Mucosa of stomach (tissue), 1 donor: ENCODE measurements at regions not wholly inside any gene's neighbourhood (a gene's known extent, or its start where the extent isn't known, plus 50 kb on each side); places are given as distances from the start of the nearest gene placed in this dataset.

Experiments
- H3K27me3 ChIP-seq: one replicate; pipeline ENCODE4 v1.7.0; 2013; ENCODE audit warnings: mild to moderate bottlenecking, low read length; ENCODE audit not compliant: control insufficient read depth, insufficient read depth
- H3K36me3 ChIP-seq: one replicate; pipeline ENCODE4 v1.7.0; 2013; ENCODE audit warnings: low read length; ENCODE audit not compliant: control insufficient read depth, insufficient read depth
- H3K4me1 ChIP-seq: one replicate; pipeline ENCODE4 v1.7.0; 2013; ENCODE audit warnings: mild to moderate bottlenecking, low read length; ENCODE audit not compliant: control insufficient read depth, insufficient read depth
- H3K4me3 ChIP-seq: one replicate; pipeline ENCODE4 v1.7.0; 2013; ENCODE audit warnings: low read length
- H3K9ac ChIP-seq: one replicate; pipeline ENCODE4 v1.7.0; 2013; ENCODE audit warnings: mild to moderate bottlenecking, low read length, moderate library complexity
- H3K9me3 ChIP-seq: one replicate; pipeline ENCODE4 v1.7.0; 2013; ENCODE audit warnings: mild to moderate bottlenecking, low read length, moderate library complexity; ENCODE audit not compliant: control insufficient read depth
- donor health status: Pancreatic carcinoma.

- Histone ChIP-seq H3K36me3 (no peaks in the 10 kb centered on the region), H3K4me3 (no peak overlapping the region), H3K9me3 (no peaks in the 10 kb centered on the region), H3K9ac (no peak overlapping the region), H3K4me1 (no peaks in the 10 kb centered on the region), H3K27me3 (no peaks in the 10 kb centered on the region)
Observed at GRCh38 chr1:81125672-81126071, 675.1 kb upstream of the ADGRL2 start.

GRCh38 chr1:81121306-81121705, 679.4 kb upstream of the ADGRL2 start:
- Histone ChIP-seq H3K27me3 (no peaks in the 10 kb centered on the region), H3K4me3 (no peak overlapping the region), H3K36me3 (no peaks in the 10 kb centered on the region), H3K9ac (no peak overlapping the region), H3K4me1 (no peaks in the 10 kb centered on the region), H3K9me3 (no peaks in the 10 kb centered on the region)

GRCh38 chr1:81119319-81119718, 681.4 kb upstream of the ADGRL2 start:
- no peaks in the 10 kb centered on the region for H3K9me3 ChIP-seq
- no peak overlapping the region for H3K9ac ChIP-seq
- H3K4me1 ChIP-seq: no peaks in the 10 kb centered on the region
- no peak overlapping the region for H3K4me3 ChIP-seq
- H3K36me3 ChIP-seq: no peaks in the 10 kb centered on the region
- H3K27me3 ChIP-seq: no peaks in the 10 kb centered on the region

GRCh38 chr1:81118550-81118949, 682.2 kb upstream of the ADGRL2 start:
- H3K36me3 ChIP-seq: no peaks in the 10 kb centered on the region
- H3K9me3 ChIP-seq: no peaks in the 10 kb centered on the region
- no peaks in the 10 kb centered on the region for H3K27me3 ChIP-seq
- H3K4me3 ChIP-seq: no peak overlapping the region
- no peak overlapping the region for H3K9ac ChIP-seq
- no peaks in the 10 kb centered on the region for H3K4me1 ChIP-seq

- no peak overlapping the region for H3K4me3 ChIP-seq
- H3K9ac ChIP-seq: no peak overlapping the region
- no peaks in the 10 kb centered on the region for H3K9me3 ChIP-seq
- H3K36me3 ChIP-seq: no peaks in the 10 kb centered on the region
- H3K27me3 ChIP-seq: no peaks in the 10 kb centered on the region
- no peaks in the 10 kb centered on the region for H3K4me1 ChIP-seq
Observed at GRCh38 chr1:81115422-81115821, 685.3 kb upstream of the ADGRL2 start.

GRCh38 chr1:81114191-81114590, 686.5 kb upstream of the ADGRL2 start:
- no peaks in the 10 kb centered on the region for H3K27me3 ChIP-seq
- no peak overlapping the region for H3K4me3 ChIP-seq
- no peak overlapping the region for H3K9ac ChIP-seq
- H3K9me3 ChIP-seq: no peaks in the 10 kb centered on the region
- no peaks in the 10 kb centered on the region for H3K4me1 ChIP-seq
- H3K36me3 ChIP-seq: no peaks in the 10 kb centered on the region

- H3K9me3 ChIP-seq: no peaks in the 10 kb centered on the region
- no peaks in the 10 kb centered on the region for H3K36me3 ChIP-seq
- no peak overlapping the region for H3K9ac ChIP-seq
- no peak overlapping the region for H3K4me3 ChIP-seq
- no peaks in the 10 kb centered on the region for H3K27me3 ChIP-seq
- H3K4me1 ChIP-seq: no peaks in the 10 kb centered on the region
Observed at GRCh38 chr1:81113688-81114087, 687.0 kb upstream of the ADGRL2 start.

- Histone ChIP-seq H3K4me3 (no peak overlapping the region), H3K9me3 (no peaks in the 10 kb centered on the region), H3K9ac (no peak overlapping the region), H3K27me3 (no peaks in the 10 kb centered on the region), H3K4me1 (no peaks in the 10 kb centered on the region), H3K36me3 (no peaks in the 10 kb centered on the region)
Observed at GRCh38 chr1:81111818-81112217, 688.9 kb upstream of the ADGRL2 start.

GRCh38 chr1:81109038-81109437, 691.7 kb upstream of the ADGRL2 start:
- no peaks in the 10 kb centered on the region for H3K4me1 ChIP-seq
- no peak overlapping the region for H3K9ac ChIP-seq
- no peak overlapping the region for H3K4me3 ChIP-seq
- H3K27me3 ChIP-seq: no peaks in the 10 kb centered on the region
- no peaks in the 10 kb centered on the region for H3K9me3 ChIP-seq
- no peaks in the 10 kb centered on the region for H3K36me3 ChIP-seq

GRCh38 chr1:81097860-81098259, 702.9 kb upstream of the ADGRL2 start:
- H3K4me1 ChIP-seq: no peaks in the 10 kb centered on the region
- H3K36me3 ChIP-seq: no peaks in the 10 kb centered on the region
- no peaks in the 10 kb centered on the region for H3K27me3 ChIP-seq
- no peak overlapping the region for H3K9ac ChIP-seq
- H3K9me3 ChIP-seq: no peaks in the 10 kb centered on the region
- no peak overlapping the region for H3K4me3 ChIP-seq

- Histone ChIP-seq H3K36me3 (no peaks in the 10 kb centered on the region), H3K4me1 (no peaks in the 10 kb centered on the region), H3K4me3 (no peak overlapping the region), H3K27me3 (no peaks in the 10 kb centered on the region), H3K9me3 (no peaks in the 10 kb centered on the region), H3K9ac (no peak overlapping the region)
Observed at GRCh38 chr1:81073580-81073979, 727.2 kb upstream of the ADGRL2 start.

- Histone ChIP-seq H3K9ac (no peak overlapping the region), H3K4me1 (no peaks in the 10 kb centered on the region), H3K9me3 (no peaks in the 10 kb centered on the region), H3K4me3 (no peak overlapping the region), H3K27me3 (no peaks in the 10 kb centered on the region), H3K36me3 (no peaks in the 10 kb centered on the region)
Observed at GRCh38 chr1:81071969-81072753, 728.6 kb upstream of the ADGRL2 start.
